Activated naive CD4-positive, alpha-beta T cell treated with anti-CD3 and anti-CD28 coated beads, Interleukin-2, amount 50 U/mL, for 72 hours (primary cell): ENCODE measurements at regions not wholly inside any gene's neighbourhood (a gene's known extent, or its start where the extent isn't known, plus 50 kb on each side); places are given as distances from the start of the nearest gene placed in this dataset.
A peak's percentile ranks its signal among the peaks of the same experiment; 100 is the strongest.

ENCODE experiments used
- ATAC-seq, 2 donors: fragments of 150-1000 bp; cut with Tn5 transposase; 2 replicates each; pipeline ENCODE4 v1.10.0; 2021; ENCODE audit warnings: mild to moderate bottlenecking in 2 of 2, moderate library complexity in 2 of 2
- DNase-seq, 2 donors: peaks; one replicate each; pipeline ENCODE4 v3.0.0; 2021 to 2022; ENCODE audit warnings: low spot score in 2 of 2
- H3K27ac Mint-ChIP-seq, 2 donors: one replicate each; pipeline ENCODE4 v1.8.0; 2022; ENCODE audit warnings: mild to moderate bottlenecking in 2 of 2, mixed read lengths in 2 of 2
- H3K36me3 Mint-ChIP-seq, 2 donors: one replicate each; pipeline ENCODE4 v1.8.0; 2022; ENCODE audit warnings: mixed read lengths in 2 of 2
- H3K9me3 Mint-ChIP-seq, 2 donors: one replicate each; pipeline ENCODE4 v1.8.0; 2022; ENCODE audit warnings: mixed read lengths in 2 of 2

- Mint-ChIP-seq H3K9me3 (no peaks in the 10 kb centered on the region), H3K36me3 (no peaks in the 10 kb centered on the region), H3K27ac (peak overlapping the region; percentile 19 to 86)
- ATAC-seq (peak; percentile 92 to 97), DNase-seq (peak in 1 of 2 donors; percentile 51)
Observed at GRCh38 chr3:10602769-10603768, 97.7 kb upstream of the ATP2B2 start.

- DNase-seq: no peak
- ATAC-seq: no peak
- Mint-ChIP-seq H3K36me3 (peaks cover 0 to 19% of the 10 kb centered on the region in 2 donors), H3K9me3 (peaks cover 16 to 22% of the 10 kb centered on the region in 2 donors), H3K27ac (no peak overlapping the region)
Observed at GRCh38 chr3:10609134-10609533, 103.7 kb upstream of the ATP2B2 start.

DNA sequence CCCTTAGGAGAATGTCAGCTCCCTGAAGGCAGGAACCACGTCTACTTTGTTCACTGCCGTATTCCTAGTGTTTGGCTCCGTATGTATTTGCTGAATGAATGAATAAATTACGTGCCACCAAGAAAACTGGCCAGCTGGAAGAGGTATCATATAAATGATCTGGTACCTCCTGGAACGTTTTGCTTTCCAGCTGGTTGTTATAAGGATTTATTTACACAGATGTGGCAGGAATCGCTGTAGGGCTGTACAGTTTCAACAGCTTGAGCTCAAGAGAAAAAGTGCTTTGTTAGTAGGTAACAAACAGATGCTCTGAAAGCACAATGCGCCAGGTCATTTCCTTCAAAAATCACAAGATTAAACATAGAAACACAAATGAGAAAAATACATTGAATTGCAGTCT, 108.8 kb upstream of the ATP2B2 start:
- Mint-ChIP-seq H3K27ac (no peak overlapping the region), H3K36me3 (peaks cover 0 to 20% of the 10 kb centered on the region in 2 donors), H3K9me3 (peaks cover 16 to 27% of the 10 kb centered on the region in 2 donors)
- DNase-seq: no peak
- ATAC-seq: no peak

GRCh38 chr3:10615715-10616114, 110.3 kb upstream of the ATP2B2 start:
- Mint-ChIP-seq H3K27ac (no peak overlapping the region), H3K9me3 (peaks cover 16 to 27% of the 10 kb centered on the region in 2 donors), H3K36me3 (peaks cover 0 to 20% of the 10 kb centered on the region in 2 donors)
- DNase-seq (no peak), ATAC-seq (no peak)

GRCh38 chr3:10616321-10616720, 110.9 kb upstream of the ATP2B2 start:
- no peak for ATAC-seq
- DNase-seq: no peak
- H3K9me3 Mint-ChIP-seq: peaks cover 16 to 27% of the 10 kb centered on the region in 2 donors
- no peak overlapping the region for H3K27ac Mint-ChIP-seq
- peaks cover 0 to 20% of the 10 kb centered on the region in 2 donors for H3K36me3 Mint-ChIP-seq

- Mint-ChIP-seq H3K9me3 (no peaks in the 10 kb centered on the region), H3K36me3 (no peaks in the 10 kb centered on the region)
Observed at GRCh38 chr3:10619989-10620832, 114.8 kb upstream of the ATP2B2 start.

GRCh38 chr3:10620833-10621082, 115.4 kb upstream of the ATP2B2 start:
- no peaks in the 10 kb centered on the region for H3K36me3 Mint-ChIP-seq
- DNase-seq (no peak), ATAC-seq (no peak)
- H3K27ac Mint-ChIP-seq: no peak overlapping the region
- no peaks in the 10 kb centered on the region for H3K9me3 Mint-ChIP-seq

More at GRCh38 chr3:10619989-10620832, 114.8 kb upstream of the ATP2B2 start:
- ATAC-seq (no peak), DNase-seq (no peak)
- no peak overlapping the region for H3K27ac Mint-ChIP-seq

- ATAC-seq (no peak), DNase-seq (no peak)
- H3K27ac Mint-ChIP-seq: no peak overlapping the region
- no peaks in the 10 kb centered on the region for H3K9me3 Mint-ChIP-seq
- no peaks in the 10 kb centered on the region for H3K36me3 Mint-ChIP-seq
Observed at GRCh38 chr3:10623578-10624275, 118.3 kb upstream of the ATP2B2 start.

DNA sequence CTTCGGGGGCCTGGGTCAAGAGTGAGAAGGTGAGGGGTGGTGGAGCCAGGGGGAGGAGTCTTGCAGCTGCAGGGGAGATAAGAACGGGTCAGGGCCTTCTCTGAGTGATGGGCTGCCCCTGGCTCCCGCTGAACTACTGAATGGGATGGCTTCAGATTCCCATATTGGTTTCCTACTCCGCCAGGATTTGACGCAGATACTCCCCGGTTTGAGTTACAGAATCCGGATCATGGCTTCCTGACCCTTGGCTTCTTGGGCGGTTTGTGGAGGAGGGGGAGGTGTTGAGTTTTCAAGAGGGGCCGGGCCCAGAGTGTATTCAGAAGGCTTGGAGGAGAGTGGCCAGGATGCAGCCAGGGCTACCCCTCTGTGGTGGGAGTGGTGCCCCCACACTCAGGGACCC, 119.9 kb upstream of the ATP2B2 start:
- ATAC-seq: no peak
- H3K9me3 Mint-ChIP-seq: no peaks in the 10 kb centered on the region
- no peak overlapping the region for H3K27ac Mint-ChIP-seq
- no peaks in the 10 kb centered on the region for H3K36me3 Mint-ChIP-seq
- no peak for DNase-seq

DNA sequence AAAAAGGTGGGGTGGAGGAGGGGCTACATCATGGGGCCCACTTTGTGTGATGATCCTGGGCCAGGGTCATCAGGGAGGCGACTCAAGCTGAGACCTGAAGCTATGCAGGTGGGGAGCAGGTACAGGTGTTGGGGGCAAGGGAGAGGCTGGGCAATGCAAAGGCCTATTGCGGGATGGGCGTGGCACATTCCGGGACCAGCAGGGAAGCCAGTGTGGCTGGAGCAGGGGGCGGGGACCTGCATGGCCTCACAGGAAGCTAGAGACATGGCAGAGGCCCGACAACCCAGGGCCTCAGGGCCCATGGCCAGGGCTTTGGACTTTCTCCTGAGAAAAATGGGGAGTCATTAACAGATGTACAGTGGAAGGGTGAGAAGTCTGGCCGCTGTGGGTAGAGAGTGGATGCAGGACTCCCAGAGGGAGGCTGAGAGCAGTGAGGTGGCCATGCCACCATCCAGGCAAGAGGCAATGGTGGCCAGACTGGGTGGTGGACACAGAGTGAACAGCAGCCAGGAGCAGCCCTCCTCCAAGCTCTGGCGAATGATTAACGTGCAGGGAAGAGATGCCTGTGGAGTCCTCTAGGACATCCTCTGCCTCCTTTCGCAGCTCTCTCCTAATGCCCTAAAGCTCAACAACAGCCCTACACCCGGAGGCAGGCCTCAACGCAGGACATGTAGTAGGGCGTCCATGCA, 122.6 kb upstream of the ATP2B2 start:
- Mint-ChIP-seq H3K9me3 (no peaks in the 10 kb centered on the region), H3K27ac (no peak overlapping the region), H3K36me3 (no peaks in the 10 kb centered on the region)
- ATAC-seq: no peak
- DNase-seq: no peak

DNA sequence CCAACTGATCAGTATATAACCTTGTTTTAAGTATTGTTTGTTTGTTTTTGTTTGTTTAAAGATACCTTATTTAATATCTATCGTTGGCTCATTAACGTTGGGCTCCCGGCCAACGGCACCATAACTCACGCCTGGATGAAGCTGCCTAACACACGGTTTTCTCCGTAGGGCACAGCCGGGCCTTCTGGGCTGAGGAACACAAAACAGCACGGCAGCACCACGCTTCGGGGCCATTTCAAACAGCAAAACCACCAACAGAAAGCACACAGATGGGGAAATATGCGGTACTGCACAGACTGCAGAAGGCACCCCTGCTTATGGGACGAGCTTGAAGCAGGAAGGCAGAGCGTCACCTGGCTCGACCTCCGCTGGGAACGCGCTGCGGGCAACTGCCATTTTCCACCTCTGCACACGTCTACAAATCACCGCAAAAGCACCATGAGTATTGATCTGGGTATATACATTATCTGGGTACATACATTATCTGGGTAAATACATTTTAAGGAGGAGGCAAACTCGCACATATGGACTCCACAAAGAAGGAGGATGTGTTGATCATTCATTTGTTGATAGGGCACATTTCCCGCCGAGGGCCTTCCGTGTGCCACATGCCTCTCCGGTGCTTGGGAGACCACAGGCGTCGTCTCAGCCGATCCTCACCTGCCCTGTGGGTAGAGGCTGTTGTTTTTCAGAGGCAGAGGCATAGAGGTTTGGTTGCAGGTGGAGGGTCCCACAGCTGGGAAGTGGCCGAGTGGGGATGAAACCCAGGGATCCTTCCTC, 123.7 kb upstream of the ATP2B2 start:
- ATAC-seq: no peak
- Mint-ChIP-seq H3K36me3 (no peaks in the 10 kb centered on the region), H3K9me3 (no peaks in the 10 kb centered on the region), H3K27ac (no peak overlapping the region)
- DNase-seq: no peak

- H3K36me3 Mint-ChIP-seq: no peaks in the 10 kb centered on the region
- no peak overlapping the region for H3K27ac Mint-ChIP-seq
- ATAC-seq (no peak), DNase-seq (no peak)
- no peaks in the 10 kb centered on the region for H3K9me3 Mint-ChIP-seq
Observed at GRCh38 chr3:10629671-10630040, 124.3 kb upstream of the ATP2B2 start.

DNA sequence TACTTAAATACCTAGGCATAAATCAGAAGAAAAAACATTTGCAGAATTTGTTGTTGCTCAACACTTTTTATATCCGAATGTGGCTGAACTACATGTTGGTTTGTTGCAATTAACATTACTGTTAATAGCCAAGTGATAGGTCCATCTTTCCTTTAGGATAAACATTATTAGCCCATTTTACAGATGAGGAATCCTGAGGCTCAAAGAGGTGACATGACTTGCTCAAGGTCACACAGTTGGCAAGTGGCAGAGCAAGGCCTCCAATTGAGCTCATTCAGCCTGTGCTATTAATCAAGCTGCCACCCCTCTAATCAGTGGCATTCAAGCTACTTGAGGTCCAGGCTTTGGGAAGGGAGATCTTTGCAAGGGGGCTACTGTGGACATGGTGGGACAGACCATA, 125.8 kb upstream of the ATP2B2 start:
- ATAC-seq: no peak
- Mint-ChIP-seq H3K36me3 (peaks cover 0 to 2% of the 10 kb centered on the region in 2 donors), H3K9me3 (peaks cover 0 to 2% of the 10 kb centered on the region in 2 donors), H3K27ac (no peak overlapping the region)
- DNase-seq: no peak

- peaks cover 2 to 5% of the 10 kb centered on the region in 2 donors for H3K9me3 Mint-ChIP-seq
- DNase-seq: no peak
- ATAC-seq: no peak
- H3K27ac Mint-ChIP-seq: no peak overlapping the region
- peaks cover under 1 to 7% of the 10 kb centered on the region in 2 donors for H3K36me3 Mint-ChIP-seq
Observed at GRCh38 chr3:10632125-10632524, 126.7 kb upstream of the ATP2B2 start.

DNA sequence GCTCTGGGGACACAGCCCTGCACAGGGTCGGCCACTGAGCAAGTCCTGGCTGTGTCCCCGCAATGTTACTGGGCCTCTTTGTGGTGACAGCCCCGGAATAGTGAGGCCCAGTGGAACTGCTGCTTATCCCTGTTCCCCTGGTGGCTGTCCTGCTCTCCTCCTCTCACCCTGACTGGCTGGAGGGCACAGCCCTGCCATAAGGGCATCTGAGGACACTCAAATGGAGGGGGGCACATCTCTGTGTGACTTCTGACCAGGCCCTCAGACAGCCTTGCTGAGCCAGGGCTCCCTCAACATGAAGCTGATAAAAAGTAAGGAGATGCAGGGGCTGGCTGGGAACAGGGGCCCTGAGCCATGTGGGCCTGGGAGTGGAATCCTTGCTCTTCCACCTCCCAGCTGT, 127.4 kb upstream of the ATP2B2 start:
- H3K36me3 Mint-ChIP-seq: peaks cover 7 to 13% of the 10 kb centered on the region in 2 donors
- peaks cover 8 to 11% of the 10 kb centered on the region in 2 donors for H3K9me3 Mint-ChIP-seq
- ATAC-seq (no peak), DNase-seq (no peak)
- no peak overlapping the region for H3K27ac Mint-ChIP-seq
